B cell (primary cell): ENCODE measurements at regions not wholly inside any gene's neighbourhood (a gene's known extent, or its start where the extent isn't known, plus 50 kb on each side); places are given as distances from the start of the nearest gene placed in this dataset.

ENCODE experiments used
- ATAC-seq: fragments of 200-7000 bp; cut with Tn5 transposase; one replicate; pipeline ENCODE4 v1.10.0; 2021; ENCODE audit warnings: low read depth, mild to moderate bottlenecking, moderate number of reproducible peaks, moderate library complexity
- CTCF ChIA-PET: fragments of 350-600 bp; sonication (Branson Sonifier 250); formaldehyde crosslinking; loops from one replicate; lab custom pipeline; 2021; ENCODE audit warnings: antibody characterized with exemption, inconsistent platforms; lab: Charles Lee
- POLR2A ChIA-PET: fragments of 350-600 bp; sonication (Branson Sonifier 250); formaldehyde crosslinking; loops from one replicate; lab custom pipeline; 2021; ENCODE audit warnings: antibody characterized with exemption; lab: Charles Lee
- DNase-seq: peaks from one replicate; pipeline ENCODE4 v3.0.0; 2013
- H2AFZ ChIP-seq: 2 replicates; pipeline ENCODE4 v1.6.1; 2012; ENCODE audit warnings: mild to moderate bottlenecking, low read depth, low read length; ENCODE audit not compliant: insufficient read depth, poor library complexity, severe bottlenecking
- H3K27ac ChIP-seq, 2 donors: 1 replicate in 1 of 2; 2 replicates in 1 of 2; pipeline ENCODE4 v1.5.1; 2012 to 2013; ENCODE audit warnings: low read length in 2 of 2, mild to moderate bottlenecking in 2 of 2, moderate library complexity in 1 of 2
- H3K27me3 ChIP-seq, 4 experiments: fragments of 200-600 bp in 1 of 4; sonication (generic) in 1 of 4; replicated peaks in 1 of 4; 1 replicate in 2 of 4; 2 replicates in 2 of 4; pipeline versions ENCODE4 v1.6.1 to v1.7.0; 2013 to 2016; ENCODE audit warnings: low read length in 3 of 4, mild to moderate bottlenecking in 2 of 4, mixed read lengths in 1 of 4, moderate library complexity in 1 of 4; ENCODE audit not compliant: insufficient read depth in 4 of 4, control insufficient read depth in 3 of 4; ENCODE audit errors: control extremely low read depth in 1 of 4
- H3K36me3 ChIP-seq, 2 experiments: replicated peaks in 1 of 2; 1 replicate in 1 of 2; 2 replicates in 1 of 2; pipeline versions ENCODE4 v1.6.1 to v1.7.1; 2013; ENCODE audit warnings: low read length in 1 of 2; ENCODE audit not compliant: insufficient read depth in 2 of 2, control insufficient read depth in 1 of 2; ENCODE audit errors: control extremely low read depth in 1 of 2, extremely low read depth in 1 of 2
- H3K4me1 ChIP-seq, 2 donors: fragments of 200-600 bp in 1 of 2; sonication (generic) in 1 of 2; 1 replicate in 1 of 2; 2 replicates in 1 of 2; pipeline versions ENCODE4 v1.5.1 to v1.6.1; 2013 to 2017; ENCODE audit warnings: low read length in 2 of 2; ENCODE audit not compliant: control insufficient read depth in 2 of 2, insufficient read depth in 2 of 2
- H3K4me2 ChIP-seq: replicated peaks from 2 replicates; pipeline ENCODE3; 2012; ENCODE audit warnings: mild to moderate bottlenecking, low read depth, low read length; ENCODE audit not compliant: poor library complexity, severe bottlenecking
- H3K4me3 ChIP-seq, 5 experiments: fragments of 200-600 bp in 1 of 5; sonication (generic) in 1 of 5; 1 replicate in 3 of 5; 2 replicates in 2 of 5; pipeline versions ENCODE4 v1.5.1 to v1.7.0; 2011 to 2016; ENCODE audit warnings: low read length in 4 of 5, mild to moderate bottlenecking in 4 of 5, low read depth in 2 of 5, control low read depth in 1 of 5, moderate library complexity in 1 of 5; ENCODE audit not compliant: insufficient read depth in 1 of 5; ENCODE audit errors: control extremely low read depth in 1 of 5, extremely low read depth in 1 of 5
- H3K79me2 ChIP-seq: fragments of 200-600 bp; sonication (generic); one replicate; pipeline ENCODE4 v1.6.0; 2016; ENCODE audit warnings: low read length; ENCODE audit not compliant: control insufficient read depth, insufficient read depth
- H3K9ac ChIP-seq: fragments of 200-600 bp; sonication (generic); 2 replicates; pipeline ENCODE4 v1.6.1; 2017; ENCODE audit warnings: mild to moderate bottlenecking, low read length, moderate library complexity
- H3K9me3 ChIP-seq, 3 donors: one replicate each; pipeline versions ENCODE4 v1.6.1 to v1.7.1; 2013; ENCODE audit warnings: low read length in 2 of 3; ENCODE audit not compliant: control insufficient read depth in 2 of 3, insufficient read depth in 1 of 3; ENCODE audit errors: control extremely low read depth in 1 of 3
- H4K20me1 ChIP-seq: 2 replicates; pipeline ENCODE4 v1.6.0; 2012; ENCODE audit warnings: mild to moderate bottlenecking, low read length; ENCODE audit not compliant: insufficient read depth, control insufficient read depth, poor library complexity, severe bottlenecking
- H3K27ac Mint-ChIP-seq: one replicate; pipeline ENCODE4 v1.8.0; 2021; ENCODE audit warnings: mixed read lengths
- H3K27me3 Mint-ChIP-seq: one replicate; pipeline ENCODE4 v1.8.0; 2021; ENCODE audit warnings: mixed read lengths
- H3K4me1 Mint-ChIP-seq: one replicate; pipeline ENCODE4 v1.8.0; 2021; ENCODE audit warnings: mixed read lengths
- H3K4me3 Mint-ChIP-seq: one replicate; pipeline ENCODE4 v1.8.0; 2021; ENCODE audit warnings: mixed read lengths
- H3K9me3 Mint-ChIP-seq: one replicate; pipeline ENCODE4 v1.8.0; 2022; ENCODE audit warnings: mixed read lengths; ENCODE audit not compliant: insufficient read depth
- CTCF ChIP-seq: fragments of 200-600 bp; IDR thresholded peaks from one replicate; pipeline ENCODE4 v1.8.0; 2022; ENCODE audit warnings: antibody characterized with exemption, mild to moderate bottlenecking
- EZH2 ChIP-seq: IDR thresholded peaks from 2 replicates; pipeline ENCODE4 v1.6.1; 2012; ENCODE audit warnings: borderline replicate concordance, low read depth, mild to moderate bottlenecking, moderate library complexity, low read length; ENCODE audit not compliant: insufficient read depth, poor library complexity, severe bottlenecking
- WGBS: methylation state at CpG from one replicate; pipeline ENCODE4 v1.1.5; 2013; ENCODE audit warnings: missing lambda C conversion rate; ENCODE audit not compliant: insufficient coverage; 5-methylcytosine and 5-hydroxymethylcytosine counted together
- intact Hi-C: fragments of 100-400 bp; cut with micrococcal nuclease; formaldehyde crosslinking; loops from one replicate; pipeline ENCODE4 v1.10.0; 2022

DNA sequence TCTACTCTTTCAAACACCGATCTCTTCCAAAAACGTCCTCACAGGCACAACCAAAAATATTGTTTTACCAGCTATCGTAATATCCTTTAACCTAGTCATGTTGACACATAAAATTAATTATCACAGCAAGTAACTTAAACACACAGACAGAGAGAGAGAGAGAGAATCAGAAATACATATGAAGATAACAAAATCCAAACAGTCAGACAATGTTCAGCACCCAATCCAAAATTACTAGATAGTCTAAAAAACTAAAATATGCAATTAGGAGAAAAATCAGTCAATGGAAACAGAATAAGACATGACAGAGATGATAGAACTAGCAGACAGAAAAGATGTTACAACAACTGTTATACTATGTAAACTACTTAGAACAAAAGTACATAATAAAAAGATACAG, 537.7 kb downstream of the LMO4 start:
- ATAC-seq (no peak), DNase-seq (no peak)
- Mint-ChIP-seq H3K27ac (no peak overlapping the region), H3K4me3 (no peak overlapping the region), H3K4me1 (peaks cover 40% of the 10 kb centered on the region), H3K27me3 (no peaks in the 10 kb centered on the region), H3K9me3 (peaks cover 3% of the 10 kb centered on the region)
- H3K4me3 ChIP-seq: no peak overlapping the region
- intact Hi-C loops: no loop called here
- peaks cover 2 to 6% (median 4%) of the 10 kb centered on the region in 3 donors for H3K9me3 ChIP-seq
- H3K27me3 ChIP-seq: no peaks in the 10 kb centered on the region
- no peak overlapping the region for H3K9ac ChIP-seq
- TF ChIP-seq EZH2 (no peak), CTCF (no peak)
- no peak overlapping the region for H2AFZ ChIP-seq
- POLR2A ChIA-PET: no interaction called here
- H3K27ac ChIP-seq: no peak overlapping the region
- H3K4me2 ChIP-seq: no peak overlapping the region
- H3K36me3 ChIP-seq: no peaks in the 10 kb centered on the region
- no peaks in the 10 kb centered on the region for H3K79me2 ChIP-seq
- H3K4me1 ChIP-seq: peaks cover 26 to 37% of the 10 kb centered on the region in 2 donors
- WGBS: no CpG with 5 or more reads among the region's 3 CpGs
- H4K20me1 ChIP-seq: no peaks in the 10 kb centered on the region
- CTCF ChIA-PET: no interaction called here

DNA sequence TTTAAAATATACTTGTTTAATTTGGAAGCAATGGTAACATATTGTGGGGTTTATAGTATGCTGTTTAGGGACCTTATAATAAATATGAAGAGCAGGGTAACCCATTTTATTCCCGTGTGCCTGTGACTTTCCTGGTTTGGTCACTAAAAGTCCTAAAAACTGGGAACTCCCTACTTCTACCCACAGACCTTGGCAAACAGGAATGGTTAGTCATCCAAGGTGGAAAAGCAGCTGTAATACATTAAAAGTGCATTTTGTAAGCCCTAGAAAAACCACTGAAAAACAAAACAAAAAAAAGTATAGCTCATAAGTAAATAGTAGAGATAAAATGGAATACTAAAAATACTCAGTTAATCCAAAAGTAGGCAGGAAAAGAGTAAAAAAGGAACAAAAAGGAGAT, 538.9 kb downstream of the LMO4 start:
- Histone ChIP-seq H3K4me3 (no peak overlapping the region), H3K9me3 (peaks cover 2 to 6% (median 4%) of the 10 kb centered on the region in 3 donors), H2AFZ (no peak overlapping the region), H4K20me1 (no peaks in the 10 kb centered on the region), H3K9ac (no peak overlapping the region), H3K36me3 (no peaks in the 10 kb centered on the region), H3K4me2 (no peak overlapping the region), H3K79me2 (no peaks in the 10 kb centered on the region), H3K4me1 (peaks cover 38 to 49% of the 10 kb centered on the region in 2 donors), H3K27ac (no peak overlapping the region), H3K27me3 (no peaks in the 10 kb centered on the region)
- Mint-ChIP-seq H3K27ac (no peak overlapping the region), H3K27me3 (no peaks in the 10 kb centered on the region), H3K4me3 (no peak overlapping the region), H3K4me1 (peaks cover 50% of the 10 kb centered on the region), H3K9me3 (peaks cover 3% of the 10 kb centered on the region)
- ChIA-PET POLR2A (no interaction called here), CTCF (no interaction called here)
- intact Hi-C loops: no loop called here
- DNase-seq (no peak), ATAC-seq (no peak)
- no CpG with 5 or more reads among the region's 1 CpG for WGBS
- TF ChIP-seq CTCF (no peak), EZH2 (no peak)
